Neuronal stem cell (in vitro differentiated cells): ENCODE measurements at regions not wholly inside any gene's neighbourhood (a gene's known extent, or its start where the extent isn't known, plus 50 kb on each side); places are given as distances from the start of the nearest gene placed in this dataset.

ENCODE experiments used
- DNase-seq: peaks from one replicate; pipeline ENCODE4 v3.0.0-alpha.2; 2013; ENCODE audit warnings: low spot score
- H2AFZ ChIP-seq: one replicate; pipeline ENCODE4 v1.6.1; 2013; ENCODE audit warnings: mild to moderate bottlenecking, low read length, inconsistent platforms
- H2AK5ac ChIP-seq: 2 replicates; pipeline ENCODE4 v1.6.1; 2013; ENCODE audit warnings: low read depth, mild to moderate bottlenecking, inconsistent platforms, low read length, moderate library complexity, mixed read lengths
- H2BK120ac ChIP-seq: 2 replicates; pipeline ENCODE4 v1.6.1; 2013; ENCODE audit warnings: low read depth, mild to moderate bottlenecking, inconsistent platforms, low read length, moderate library complexity, mixed read lengths
- H2BK12ac ChIP-seq: one replicate; pipeline ENCODE4 v1.6.1; 2013; ENCODE audit warnings: low read length, inconsistent platforms
- H2BK15ac ChIP-seq: 2 replicates; pipeline ENCODE4 v1.6.1; 2013; ENCODE audit warnings: mild to moderate bottlenecking, low read length, inconsistent platforms, mixed read lengths
- H2BK5ac ChIP-seq: one replicate; pipeline ENCODE4 v1.6.1; 2013; ENCODE audit warnings: inconsistent platforms, mild to moderate bottlenecking, low read length, moderate library complexity
- H3K14ac ChIP-seq: one replicate; pipeline ENCODE4 v1.6.1; 2013; ENCODE audit warnings: low read length, inconsistent platforms
- H3K18ac ChIP-seq: 2 replicates; pipeline ENCODE4 v1.6.1; 2013; ENCODE audit warnings: low read length, inconsistent platforms
- H3K23ac ChIP-seq: 2 replicates; pipeline ENCODE4 v1.6.1; 2013; ENCODE audit warnings: low read depth, mild to moderate bottlenecking, mixed read lengths, low read length, inconsistent platforms; ENCODE audit not compliant: poor library complexity
- H3K27ac ChIP-seq: replicated peaks from 3 replicates; pipeline ENCODE4 v1.5.1; 2013; ENCODE audit warnings: low read length, inconsistent platforms
- H3K27me3 ChIP-seq, 3 experiments: 2 replicates each; pipeline ENCODE4 v1.6.1; 2013; ENCODE audit warnings: low read length in 3 of 3, mild to moderate bottlenecking in 2 of 3, inconsistent platforms in 1 of 3, low read depth in 1 of 3, mixed read lengths in 1 of 3, moderate library complexity in 1 of 3; ENCODE audit not compliant: control insufficient read depth in 3 of 3, insufficient read depth in 3 of 3
- H3K36me3 ChIP-seq, 2 donors: replicated peaks in 1 of 2; 2 replicates each; pipeline ENCODE4 v1.6.1; 2013; ENCODE audit warnings: low read length in 2 of 2; ENCODE audit not compliant: control insufficient read depth in 2 of 2, insufficient read depth in 2 of 2
- H3K4ac ChIP-seq: 2 replicates; pipeline ENCODE4 v1.6.1; 2013; ENCODE audit warnings: inconsistent platforms, mild to moderate bottlenecking, low read length, moderate library complexity
- H3K4me1 ChIP-seq, 2 donors: 1 replicate in 1 of 2; 2 replicates in 1 of 2; pipeline ENCODE4 v1.6.1; 2013; ENCODE audit warnings: low read length in 2 of 2, low read depth in 1 of 2; ENCODE audit not compliant: control insufficient read depth in 2 of 2, insufficient read depth in 1 of 2
- H3K4me2 ChIP-seq: one replicate; pipeline ENCODE4 v1.6.1; 2013; ENCODE audit warnings: mild to moderate bottlenecking, low read length, inconsistent platforms; ENCODE audit not compliant: insufficient read depth, poor library complexity, severe bottlenecking
- H3K4me3 ChIP-seq, 2 donors: 2 replicates each; pipeline ENCODE4 v1.5.1; 2013; ENCODE audit warnings: low read length in 2 of 2, mild to moderate bottlenecking in 2 of 2, inconsistent platforms in 1 of 2, moderate library complexity in 1 of 2
- H3K79me1 ChIP-seq: one replicate; pipeline ENCODE4 v1.6.1; 2013; ENCODE audit warnings: low read depth, mild to moderate bottlenecking, inconsistent platforms, low read length, moderate library complexity
- H3K9ac ChIP-seq: one replicate; pipeline ENCODE4 v1.6.1; 2013; ENCODE audit warnings: mild to moderate bottlenecking, low read depth, low read length, inconsistent platforms; ENCODE audit not compliant: poor library complexity
- H3K9me3 ChIP-seq, 2 donors: replicated peaks in 1 of 2; 2 replicates each; pipeline versions ENCODE3 to v1.6.1; 2013; ENCODE audit warnings: low read length in 2 of 2, mild to moderate bottlenecking in 2 of 2, inconsistent platforms in 1 of 2, low read depth in 1 of 2, mixed read lengths in 1 of 2, moderate library complexity in 1 of 2; ENCODE audit not compliant: control insufficient read depth in 2 of 2, insufficient read depth in 1 of 2
- H4K8ac ChIP-seq: one replicate; pipeline ENCODE4 v1.6.1; 2013; ENCODE audit warnings: low read depth, mild to moderate bottlenecking, inconsistent platforms, low read length, moderate library complexity
- H4K91ac ChIP-seq: one replicate; pipeline ENCODE4 v1.6.1; 2013; ENCODE audit warnings: low read length, low read depth, mild to moderate bottlenecking, inconsistent platforms; ENCODE audit not compliant: poor library complexity
- WGBS, 2 donors: extraction: QIAGEN DNeasy Blood & Tissue Kit; methylation state at CpG; one replicate each; pipeline ENCODE4 v1.1.7; 2013; ENCODE audit warnings: missing lambda C conversion rate in 2 of 2, mixed read lengths in 1 of 2; ENCODE audit not compliant: insufficient read length in 2 of 2, insufficient replicate concordance in 1 of 2; ENCODE audit errors: extremely low coverage in 2 of 2; 5-methylcytosine and 5-hydroxymethylcytosine counted together

DNA sequence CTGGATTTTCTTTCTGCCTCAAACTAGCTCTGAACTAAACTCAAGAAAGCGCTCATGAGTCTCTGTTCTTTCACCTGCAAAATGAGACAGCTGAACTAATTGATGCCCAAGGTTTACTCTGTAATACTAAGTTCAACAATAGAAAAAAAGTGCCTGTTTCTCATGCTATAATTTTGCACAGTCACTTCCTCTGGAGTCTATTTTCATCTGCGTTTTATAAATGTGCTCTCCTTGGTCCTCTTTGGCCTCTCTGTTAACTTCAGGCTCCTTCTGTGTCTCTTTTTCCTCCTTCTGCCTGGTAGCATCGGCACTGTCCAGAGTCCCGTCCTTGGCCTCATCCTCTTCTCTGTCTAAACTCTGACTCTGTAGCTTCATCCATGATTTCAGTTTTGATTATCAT lies 311.9 kb upstream of the TLE4 start:
- Histone ChIP-seq H2BK15ac (no peak overlapping the region), H3K79me1 (no peaks in the 10 kb centered on the region), H3K27ac (no peak overlapping the region), H2BK120ac (no peak overlapping the region), H3K4ac (no peak overlapping the region), H3K9ac (no peak overlapping the region), H2BK12ac (no peak overlapping the region), H3K4me1 (peaks cover 10 to 27% of the 10 kb centered on the region in 2 donors), H3K9me3 (peaks cover 0 to 3% of the 10 kb centered on the region in 2 donors), H4K8ac (no peak overlapping the region), H2BK5ac (no peak overlapping the region), H4K91ac (no peak overlapping the region), H3K4me2 (no peak overlapping the region), H2AK5ac (no peak overlapping the region), H3K4me3 (no peak overlapping the region), H3K36me3 (no peaks in the 10 kb centered on the region), H2AFZ (no peak overlapping the region), H3K14ac (no peak overlapping the region), H3K27me3 (peaks cover 0 to 34% (median 0%) of the 10 kb centered on the region in 3 experiments), H3K18ac (no peak overlapping the region), H3K23ac (no peak overlapping the region)
- DNase-seq, result no peak
- WGBS, 2 donors, result no CpG with 5 or more reads among the region's 4 CpGs

DNA sequence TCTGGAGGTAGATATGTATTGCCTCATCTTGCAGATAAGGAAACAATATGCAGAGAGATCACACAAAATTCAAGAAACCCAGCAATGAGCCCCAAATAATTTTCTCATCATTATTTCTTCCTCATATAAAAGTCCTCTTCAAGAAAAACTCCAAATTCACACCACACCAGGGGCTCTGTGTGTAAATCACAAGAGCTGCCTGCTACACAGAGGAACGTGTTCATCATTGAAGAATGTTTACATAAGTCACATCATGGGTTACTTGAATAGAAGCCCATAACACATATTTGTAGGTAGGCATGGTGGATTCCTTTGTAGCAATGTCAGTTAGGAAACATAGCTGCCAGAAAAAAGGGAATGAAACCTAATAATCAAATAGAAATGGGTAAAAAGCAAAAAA lies 308.1 kb upstream of the TLE4 start:
- WGBS, 2 donors, result no CpG with 5 or more reads among the region's 1 CpG
- Histone ChIP-seq H2BK120ac (no peak overlapping the region), H3K23ac (no peak overlapping the region), H3K79me1 (no peaks in the 10 kb centered on the region), H3K4me2 (no peak overlapping the region), H2BK15ac (no peak overlapping the region), H3K14ac (no peak overlapping the region), H3K4me1 (peaks cover 0 to 4% of the 10 kb centered on the region in 2 donors), H2AK5ac (no peak overlapping the region), H2BK5ac (no peak overlapping the region), H3K27ac (no peak overlapping the region), H3K9ac (no peak overlapping the region), H2AFZ (no peak overlapping the region), H3K18ac (no peak overlapping the region), H3K9me3 (peaks cover 0 to 3% of the 10 kb centered on the region in 2 donors), H2BK12ac (no peak overlapping the region), H3K4ac (no peak overlapping the region), H3K4me3 (no peak overlapping the region), H3K27me3 (peaks cover 0 to 3% (median 0%) of the 10 kb centered on the region in 3 experiments), H4K91ac (no peak overlapping the region), H4K8ac (no peak overlapping the region), H3K36me3 (no peaks in the 10 kb centered on the region)
- no peak for DNase-seq

GRCh38 chr9:79264041-79264440 lies 307.7 kb upstream of the TLE4 start:
- no peak overlapping the region for H2AK5ac ChIP-seq
- DNase-seq, result no peak
- H3K4ac ChIP-seq, result no peak overlapping the region
- no peak overlapping the region for H3K9ac ChIP-seq
- H4K8ac ChIP-seq, result no peak overlapping the region
- H3K14ac ChIP-seq, result no peak overlapping the region
- no peak overlapping the region for H3K18ac ChIP-seq
- no peak overlapping the region for H2BK120ac ChIP-seq
- H2BK15ac ChIP-seq, result no peak overlapping the region
- H3K4me1 ChIP-seq, result peaks cover 0 to under 1% of the 10 kb centered on the region in 2 donors
- H2AFZ ChIP-seq, result no peak overlapping the region
- no peak overlapping the region for H3K27ac ChIP-seq
- no peak overlapping the region for H3K23ac ChIP-seq
- H3K27me3 ChIP-seq, result peaks cover 0 to 3% (median 0%) of the 10 kb centered on the region in 3 experiments
- no peak overlapping the region for H2BK12ac ChIP-seq
- H3K4me3 ChIP-seq, result no peak overlapping the region
- H3K79me1 ChIP-seq, result no peaks in the 10 kb centered on the region
- no peak overlapping the region for H3K4me2 ChIP-seq
- no peak overlapping the region for H4K91ac ChIP-seq
- H2BK5ac ChIP-seq, result no peak overlapping the region
- H3K9me3 ChIP-seq, result no peaks in the 10 kb centered on the region
- H3K36me3 ChIP-seq, result no peaks in the 10 kb centered on the region

DNA sequence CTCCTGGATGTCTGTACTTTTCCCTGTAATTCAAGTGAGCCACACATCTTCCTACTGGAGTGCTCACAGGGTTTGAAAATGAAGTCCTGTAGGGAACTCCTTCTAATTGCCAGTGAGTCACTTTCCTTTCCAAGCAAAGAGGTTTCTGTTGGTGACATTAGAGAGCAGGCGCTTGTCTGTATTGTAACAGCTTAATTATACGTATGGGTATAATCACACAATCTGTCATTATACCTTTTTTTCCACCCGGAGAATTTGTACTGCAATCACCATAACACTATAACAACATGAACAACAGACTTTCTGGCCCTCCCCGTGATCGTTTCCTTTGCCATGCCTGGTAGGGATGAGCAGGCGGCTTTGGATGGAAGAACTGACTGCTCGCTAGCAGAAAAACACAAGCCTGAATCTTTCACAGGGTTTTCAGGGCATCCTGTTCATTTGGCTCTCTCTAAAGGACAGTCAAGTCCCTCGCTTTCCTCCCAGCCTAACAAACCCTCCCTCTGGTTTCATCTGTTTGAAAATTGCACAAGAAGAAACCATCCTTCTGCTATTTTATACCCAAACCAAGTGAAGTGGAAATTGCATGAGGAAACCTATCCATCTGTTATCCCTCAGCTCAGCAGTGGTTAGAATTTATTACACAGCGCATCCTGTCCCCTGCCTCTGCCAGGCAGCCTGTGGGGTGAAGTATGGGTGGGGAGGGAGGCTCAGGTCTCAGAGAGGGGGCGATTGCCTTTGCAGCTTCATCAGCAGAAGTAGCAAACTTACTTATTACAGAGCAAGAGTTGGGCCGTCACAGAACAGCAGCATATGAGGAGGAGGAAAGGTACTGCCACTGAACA lies 307.0 kb upstream of the TLE4 start:
- H3K9me3 ChIP-seq, result no peaks in the 10 kb centered on the region
- H3K23ac ChIP-seq, result no peak overlapping the region
- no peak overlapping the region for H2BK120ac ChIP-seq
- no CpG with 5 or more reads among the region's 11 CpGs for whole genome bisulfite sequencing, 2 donors
- no peak overlapping the region for H2AK5ac ChIP-seq
- H3K18ac ChIP-seq, result peak overlapping the region; percentile 40
- H3K4ac ChIP-seq, result no peak overlapping the region
- peaks cover 0 to 3% (median 0%) of the 10 kb centered on the region in 3 experiments for H3K27me3 ChIP-seq
- DNase-seq, result no peak
- no peak overlapping the region for H3K4me2 ChIP-seq
- H2BK12ac ChIP-seq, result no peak overlapping the region
- peak overlapping the region; percentile 28 for H2BK15ac ChIP-seq
- H3K4me3 ChIP-seq, result no peak overlapping the region
- no peak overlapping the region for H4K8ac ChIP-seq
- no peak overlapping the region for H3K14ac ChIP-seq
- no peak overlapping the region for H2AFZ ChIP-seq
- no peak overlapping the region for H3K9ac ChIP-seq
- no peaks in the 10 kb centered on the region for H3K36me3 ChIP-seq
- H3K4me1 ChIP-seq, result no peaks in the 10 kb centered on the region
- H4K91ac ChIP-seq, result no peak overlapping the region
- H2BK5ac ChIP-seq, result no peak overlapping the region
- no peaks in the 10 kb centered on the region for H3K79me1 ChIP-seq
- no peak overlapping the region for H3K27ac ChIP-seq
